Panc1 (cell line): ENCODE measurements at regions not wholly inside any gene's neighbourhood (a gene's known extent, or its start where the extent isn't known, plus 50 kb on each side); places are given as distances from the start of the nearest gene placed in this dataset.

ENCODE experiments used
- ATAC-seq: fragments of 200-7000 bp; cut with Tn5 transposase; 2 replicates; pipeline ENCODE4 v1.9.1; 2020; ENCODE audit warnings: mild to moderate bottlenecking, moderate library complexity
- BruUV-seq: library from RNA; stranded (reverse); fragments of 400-500 nt; replicated peaks from 2 replicates; lab custom pipeline; 2021; lab: Mats Ljungman, UMichigan
- CTCF ChIA-PET: fragments of 300-600 bp; sonication (Branson Sonifier 250); formaldehyde crosslinking; loops from one replicate; lab custom pipeline; 2022; ENCODE audit warnings: antibody characterized with exemption; lab: Charles Lee
- POLR2A ChIA-PET: fragments of 300-600 bp; sonication (Branson Sonifier 250); formaldehyde crosslinking; loops from one replicate; lab custom pipeline; 2022; ENCODE audit warnings: antibody characterized with exemption; lab: Charles Lee
- DNase-seq: peaks from one replicate; pipeline ENCODE4 v3.0.0-alpha.2; 2010; ENCODE audit warnings: low read depth, low spot score
- H3K27ac ChIP-seq: 2 replicates; pipeline ENCODE4 v1.5.1; 2011; ENCODE audit warnings: mild to moderate bottlenecking, low read length, inconsistent platforms
- H3K27me3 ChIP-seq: fragments of 200-500 bp; sonication (Bioruptor generic); 2 replicates; pipeline ENCODE4 v1.6.0; 2014; ENCODE audit warnings: low read length, inconsistent platforms; ENCODE audit not compliant: control insufficient read depth, insufficient read depth
- H3K36me3 ChIP-seq: fragments of 200-500 bp; sonication (Bioruptor generic); 2 replicates; pipeline ENCODE4 v1.5.1; 2014; ENCODE audit warnings: inconsistent platforms, mild to moderate bottlenecking, low read length, moderate library complexity; ENCODE audit not compliant: control insufficient read depth, insufficient read depth
- H3K4me1 ChIP-seq: 2 replicates; pipeline ENCODE4 v1.5.1; 2011; ENCODE audit warnings: inconsistent platforms, mild to moderate bottlenecking, low read length, moderate library complexity; ENCODE audit not compliant: control insufficient read depth, insufficient read depth
- H3K4me3 ChIP-seq, 2 experiments: 2 replicates each; pipeline ENCODE4 v1.5.1; 2011 to 2012; ENCODE audit warnings: low read depth in 2 of 2, low read length in 2 of 2, mild to moderate bottlenecking in 2 of 2, inconsistent platforms in 1 of 2, moderate library complexity in 1 of 2
- H3K9me3 ChIP-seq: fragments of 200-500 bp; sonication (Bioruptor generic); 2 replicates; pipeline ENCODE4 v1.5.1; 2014; ENCODE audit warnings: low read depth, mild to moderate bottlenecking, inconsistent platforms, low read length, moderate library complexity; ENCODE audit not compliant: control insufficient read depth, insufficient read depth
- CTCF ChIP-seq: fragments of 450-650 bp; IDR thresholded peaks from 2 replicates; pipeline ENCODE4 v1.5.1; 2017; ENCODE audit warnings: mild to moderate bottlenecking
- POLR2AphosphoS5 ChIP-seq: IDR thresholded peaks from 2 replicates; pipeline ENCODE4 v1.6.1; 2012; ENCODE audit warnings: mild to moderate bottlenecking, low read depth, low read length, moderate library complexity
- REST ChIP-seq, 2 experiments: IDR thresholded peaks; 2 replicates each; pipeline ENCODE4 v1.6.1; 2011 to 2012; ENCODE audit warnings: low read depth in 2 of 2, control low read depth in 1 of 2, low read length in 1 of 2, mild to moderate bottlenecking in 1 of 2, moderate library complexity in 1 of 2; ENCODE audit not compliant: insufficient read depth in 1 of 2
- SIN3A ChIP-seq: IDR thresholded peaks from 2 replicates; pipeline ENCODE4 v1.6.1; 2012; ENCODE audit warnings: low read depth, mild to moderate bottlenecking, low read length, moderate library complexity, borderline replicate concordance; ENCODE audit not compliant: insufficient read depth
- TCF7L2 ChIP-seq: IDR thresholded peaks from 2 replicates; pipeline ENCODE4 v1.6.1; 2011; ENCODE audit warnings: mild to moderate bottlenecking, low read depth, low read length, inconsistent platforms
- in situ Hi-C: cut with HindIII; loops from 2 replicates; pipeline ENCODE4 v1.10.0; 2016; ENCODE audit warnings: low sequenced_read_pairs, low pct_unique_long_range_greater_than_20kb
- intact Hi-C: fragments of 100-400 bp; cut with micrococcal nuclease; formaldehyde crosslinking; loops from one replicate; pipeline ENCODE4 v1.10.0; 2022; ENCODE audit not compliant: unreplicated experiment

- BruUV-seq = no TSS peak
- ChIA-PET POLR2A (interaction anchor here (0.6 kb wide), 1 partner anchor 294 kb away, joined by 10 read pairs; no protein-coding TSS in a partner anchor), CTCF (interaction anchor here (0.7 kb wide), 1 partner anchor 222 kb away, joined by 4 read pairs; no protein-coding TSS in a partner anchor)
- intact Hi-C loops (no loop called here), in situ Hi-C loops (no loop called here)
- Histone ChIP-seq H3K9me3 (no peaks in the 10 kb centered on the region), H3K27me3 (no peaks in the 10 kb centered on the region), H3K4me3 (no peak overlapping the region), H3K4me1 (peaks cover 11% of the 10 kb centered on the region), H3K27ac (no peak overlapping the region), H3K36me3 (no peaks in the 10 kb centered on the region)
- DNase-seq (no peak), ATAC-seq (no peak)
- TF ChIP-seq CTCF (no peak), REST (IDR thresholded peaks at IDR 0.05; ENCODE audit: insufficient read depth in 1 of 2, low read depth in 2 of 2, low read length in 1 of 2) (no peak), TCF7L2 (no peak), SIN3A (no peak), POLR2AphosphoS5 (no peak)
Measured at GRCh38 chr20:17841751-17842215, 126.8 kb downstream of the SNX5 start.

DNA sequence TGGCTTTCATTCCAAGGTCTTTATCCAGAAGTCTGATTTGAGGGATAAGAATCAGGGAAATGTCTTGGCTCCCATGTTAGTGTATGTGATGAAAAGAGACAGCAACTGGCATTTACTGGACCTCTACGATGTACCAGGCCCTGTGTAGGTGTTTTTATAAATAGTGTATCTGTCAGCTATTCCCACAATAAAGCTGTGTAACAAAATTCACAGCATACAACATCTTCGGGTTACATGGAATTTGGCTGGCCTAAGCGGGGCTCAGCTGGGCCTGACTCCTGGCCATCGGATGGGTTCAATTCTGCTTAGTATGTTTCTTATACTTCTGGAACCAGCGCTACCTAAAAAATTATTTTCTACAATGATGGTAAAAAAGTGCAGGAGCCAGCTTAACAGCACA, 128.2 kb downstream of the SNX5 start:
- ATAC-seq = no peak
- Histone ChIP-seq H3K4me1 (peaks cover 15% of the 10 kb centered on the region), H3K27me3 (no peaks in the 10 kb centered on the region), H3K27ac (no peak overlapping the region), H3K9me3 (no peaks in the 10 kb centered on the region), H3K4me3 (no peak overlapping the region), H3K36me3 (no peaks in the 10 kb centered on the region)
- CTCF ChIA-PET = no interaction called here
- intact Hi-C loops = no loop called here
- TF ChIP-seq TCF7L2 (no peak), CTCF (no peak), REST (IDR thresholded peaks at IDR 0.05; ENCODE audit: insufficient read depth in 1 of 2, low read depth in 2 of 2, low read length in 1 of 2) (no peak), POLR2AphosphoS5 (no peak), SIN3A (no peak)
- POLR2A ChIA-PET = no interaction called here
- no peak for DNase-seq
- no TSS peak for BruUV-seq
- in situ Hi-C loops = no loop called here
